ENCODE measurements at regions not wholly inside any gene's neighbourhood (a gene's known extent, or its start where the extent isn't known, plus 50 kb on each side); places are given as distances from the start of the nearest gene placed in this dataset.
A peak's percentile ranks its signal among the peaks of the same experiment; 100 is the strongest.

- Histone ChIP-seq H3K27me3 (peaks cover 0 to 6% (median 0%) of the 10 kb centered on the region in 3 donors), H3K9me3 (no peaks in the 10 kb centered on the region), H3K4me3 (no peak overlapping the region), H3K27ac (no peak overlapping the region), H3K36me3 (no peaks in the 10 kb centered on the region), H3K4me1 (peaks cover 0 to 1% (median 0%) of the 10 kb centered on the region in 4 donors)
- DNase-seq = no peak
- 81 to 88% (median 86%) methylated on average over 6 of the region's 6 CpGs for WGBS, 5 donors
- TF ChIP-seq POLR2AphosphoS5 (IDR thresholded peaks at IDR 0.05) (no peak), EP300 (IDR thresholded peaks at IDR 0.05) (no peak), CTCF (IDR thresholded peaks at IDR 0.05) (no peak), POLR2A (IDR thresholded peaks at IDR 0.05) (no peak)
- intact Hi-C loops (cut with DNase I; ENCODE audit: low total_unique reads) = no loop called here
Measured at GRCh38 chr3:184461219-184461618, 81.4 kb downstream of the CHRD start.

GRCh38 chr3:184465883-184466412 is 86.1 kb downstream of the CHRD start:
- Histone ChIP-seq H3K4me3 (no peak overlapping the region), H3K27ac (no peak overlapping the region), H3K27me3 (peaks cover 0 to 36% (median 0%) of the 10 kb centered on the region in 3 donors), H3K36me3 (no peaks in the 10 kb centered on the region), H3K4me1 (peaks cover 0 to 18% (median 2%) of the 10 kb centered on the region in 4 donors), H3K9me3 (no peaks in the 10 kb centered on the region)
- DNase-seq = no peak
- 87 to 93% (median 92%) methylated on average over 5 of the region's 5 CpGs for WGBS, 5 donors
- TF ChIP-seq POLR2A (IDR thresholded peaks at IDR 0.05) (no peak), CTCF (IDR thresholded peaks at IDR 0.05) (no peak), EP300 (IDR thresholded peaks at IDR 0.05) (no peak), POLR2AphosphoS5 (IDR thresholded peaks at IDR 0.05) (no peak)
- intact Hi-C loops (cut with DNase I; ENCODE audit: low total_unique reads) = no loop called here

GRCh38 chr3:184466413-184466960 is 86.6 kb downstream of the CHRD start:
- Histone ChIP-seq H3K9me3 (no peaks in the 10 kb centered on the region), H3K27me3 (peaks cover 0 to 36% (median 0%) of the 10 kb centered on the region in 3 donors), H3K36me3 (no peaks in the 10 kb centered on the region), H3K27ac (no peak overlapping the region), H3K4me3 (no peak overlapping the region), H3K4me1 (peaks cover 0 to 18% (median 2%) of the 10 kb centered on the region in 4 donors)
- 11 to 28% (median 25%) methylated on average over 11 to 12 of the region's 12 CpGs for WGBS, 5 donors
- intact Hi-C loops (cut with DNase I; ENCODE audit: low total_unique reads) = no loop called here
- DNase-seq = peak in 1 of 2 donors; percentile 68
- TF ChIP-seq POLR2AphosphoS5 (IDR thresholded peaks at IDR 0.05) = no peak
- TF ChIP-seq EP300 (IDR thresholded peaks at IDR 0.05) = no peak
- TF ChIP-seq POLR2A (IDR thresholded peaks at IDR 0.05) = no peak
- no peak for TF ChIP-seq CTCF (IDR thresholded peaks at IDR 0.05)

- no peak overlapping the region for H3K27ac ChIP-seq
- 53 to 69% (median 65%) methylated on average over 9 of the region's 9 CpGs for WGBS, 5 donors
- DNase-seq = no peak
- H3K36me3 ChIP-seq = no peaks in the 10 kb centered on the region
- H3K9me3 ChIP-seq = no peaks in the 10 kb centered on the region
- peaks cover 0 to 36% (median 0%) of the 10 kb centered on the region in 3 donors for H3K27me3 ChIP-seq
- H3K4me1 ChIP-seq = peaks cover 0 to 18% (median 2%) of the 10 kb centered on the region in 4 donors
- intact Hi-C loops (cut with DNase I; ENCODE audit: low total_unique reads) = no loop called here
- TF ChIP-seq POLR2AphosphoS5 (IDR thresholded peaks at IDR 0.05) (no peak), POLR2A (IDR thresholded peaks at IDR 0.05) (no peak), EP300 (IDR thresholded peaks at IDR 0.05) (no peak), CTCF (IDR thresholded peaks at IDR 0.05) (no peak)
- no peak overlapping the region for H3K4me3 ChIP-seq
Measured at GRCh38 chr3:184467171-184467570, 87.3 kb downstream of the CHRD start.

All from stomach (tissue), 8 donors.